SK-N-MC (cell line): ENCODE measurements at regions not wholly inside any gene's neighbourhood (a gene's known extent, or its start where the extent isn't known, plus 50 kb on each side); places are given as distances from the start of the nearest gene placed in this dataset.

Experiments
- EZH2 ChIP-seq: fragments of 200-600 bp; sonication (generic); IDR thresholded peaks from one replicate; pipeline ENCODE4 v1.6.1; 2017; ENCODE audit warnings: antibody characterized with exemption
- FOXP2 ChIP-seq: optimal IDR thresholded peaks from 2 replicates; pipeline ENCODE3; 2011; ENCODE audit warnings: mild to moderate bottlenecking, moderate library complexity; ENCODE audit not compliant: insufficient read depth; ENCODE audit errors: extremely low read length, control extremely low read depth
- POLR2AphosphoS5 ChIP-seq: IDR thresholded peaks from 2 replicates; pipeline ENCODE4 v1.6.1; 2012; ENCODE audit warnings: mild to moderate bottlenecking, low read depth, low read length, borderline replicate concordance

DNA sequence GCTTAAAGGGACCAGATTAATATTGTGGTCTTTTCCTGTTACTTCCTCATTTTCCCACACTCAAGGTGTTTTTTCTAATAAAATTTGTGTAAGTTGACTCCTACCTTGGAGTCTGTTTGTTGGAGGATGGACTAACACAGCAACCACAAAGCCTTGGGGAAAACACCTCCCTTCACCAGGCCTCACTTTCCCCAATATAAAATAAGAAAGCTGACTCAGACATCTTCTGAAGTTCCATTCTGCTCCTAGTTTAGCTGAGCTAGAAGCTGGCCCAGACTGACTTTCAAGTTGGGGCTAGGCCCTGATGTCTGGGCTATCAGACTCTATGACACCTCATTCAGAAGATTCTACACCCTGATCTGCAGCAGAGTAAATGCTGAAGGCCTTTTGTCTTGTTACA, 73.0 kb upstream of the ADRB1 start:
- no peak for TF ChIP-seq EZH2
- no peak for TF ChIP-seq POLR2AphosphoS5
- TF ChIP-seq FOXP2, result no peak
